ENCODE measurements at regions not wholly inside any gene's neighbourhood (a gene's known extent, or its start where the extent isn't known, plus 50 kb on each side); places are given as distances from the start of the nearest gene placed in this dataset.
A peak's percentile ranks its signal among the peaks of the same experiment; 100 is the strongest.
"Not testable (repeated sequence)": the region's sequence is repeated elsewhere in the genome, so short reads cannot be mapped to it uniquely, and the experiment has no call there.

GRCh38 chr9:75687359-75687953, 203.0 kb upstream of the PCSK5 start:
- no peak for DNase-seq

- not testable (repeated sequence) for DNase-seq
Measured at GRCh38 chr9:75690551-75690950, 199.9 kb upstream of the PCSK5 start.

- DNase-seq, result no peak
Measured at GRCh38 chr9:75691408-75691807, 199.1 kb upstream of the PCSK5 start.

GRCh38 chr9:75692309-75692708, 198.2 kb upstream of the PCSK5 start:
- no peak for DNase-seq

- no peak for DNase-seq
Measured at GRCh38 chr9:75695921-75696320, 194.6 kb upstream of the PCSK5 start.

- DNase-seq, result no peak
Measured at GRCh38 chr9:75699017-75699416, 191.5 kb upstream of the PCSK5 start.

GRCh38 chr9:75699625-75700251, 190.7 kb upstream of the PCSK5 start:
- no peak for DNase-seq

GRCh38 chr9:75700252-75700640, 190.2 kb upstream of the PCSK5 start:
- no peak for DNase-seq

GRCh38 chr9:75707191-75707590, 183.3 kb upstream of the PCSK5 start:
- DNase-seq, result no peak

GRCh38 chr9:75709698-75710097, 180.8 kb upstream of the PCSK5 start:
- DNase-seq, result no peak

GRCh38 chr9:75712700-75713099, 177.8 kb upstream of the PCSK5 start:
- peak; percentile 40 for DNase-seq

- DNase-seq, result no peak
Measured at GRCh38 chr9:75713335-75713734, 177.1 kb upstream of the PCSK5 start.

- no peak for DNase-seq
Measured at GRCh38 chr9:75715360-75715759, 175.1 kb upstream of the PCSK5 start.

- DNase-seq, result no peak
Measured at GRCh38 chr9:75718677-75719076, 171.8 kb upstream of the PCSK5 start.

GRCh38 chr9:75728391-75728790, 162.1 kb upstream of the PCSK5 start:
- DNase-seq, result no peak

GRCh38 chr9:75734802-75735201, 155.7 kb upstream of the PCSK5 start:
- DNase-seq, result no peak

- DNase-seq, result no peak
Measured at GRCh38 chr9:75739884-75740611, 150.4 kb upstream of the PCSK5 start.

GRCh38 chr9:75743855-75744254, 146.6 kb upstream of the PCSK5 start:
- no peak for DNase-seq

- DNase-seq, result no peak
Measured at GRCh38 chr9:75754080-75754479, 136.4 kb upstream of the PCSK5 start.

GRCh38 chr9:75775166-75775565, 115.3 kb upstream of the PCSK5 start:
- peak; percentile 37 for DNase-seq

GRCh38 chr9:75775966-75776691, 114.3 kb upstream of the PCSK5 start:
- DNase-seq, result no peak

GRCh38 chr9:75780185-75780584, 110.3 kb upstream of the PCSK5 start:
- no peak for DNase-seq

- DNase-seq, result peak; percentile 43
Measured at GRCh38 chr9:75788006-75788634, 102.4 kb upstream of the PCSK5 start.

All from left hindlimb (tissue), 1 donor.